ENCODE measurements at regions not wholly inside any gene's neighbourhood (a gene's known extent, or its start where the extent isn't known, plus 50 kb on each side); places are given as distances from the start of the nearest gene placed in this dataset.

DNA sequence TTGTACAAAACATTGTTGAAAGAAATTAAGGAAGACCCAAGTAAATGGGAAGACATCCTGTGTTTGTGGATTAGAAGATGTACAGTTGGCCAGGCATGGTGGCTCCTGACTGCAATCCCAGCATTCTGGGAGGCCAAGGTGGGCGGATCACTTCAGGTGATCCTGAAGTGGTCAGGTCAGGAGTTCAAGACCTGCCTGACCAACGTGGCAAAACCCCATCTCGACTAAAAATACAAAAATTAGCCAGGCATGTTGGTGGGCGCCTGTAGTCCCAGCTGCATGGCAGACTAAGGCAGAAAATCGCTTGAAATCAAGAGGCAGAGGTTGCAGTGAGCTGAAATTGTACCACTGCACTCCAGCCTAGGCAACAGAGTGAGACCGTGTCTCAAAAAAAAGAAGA lies 62.0 kb upstream of the SEPTIN5 start:
- TF ChIP-seq, protein P1, sequence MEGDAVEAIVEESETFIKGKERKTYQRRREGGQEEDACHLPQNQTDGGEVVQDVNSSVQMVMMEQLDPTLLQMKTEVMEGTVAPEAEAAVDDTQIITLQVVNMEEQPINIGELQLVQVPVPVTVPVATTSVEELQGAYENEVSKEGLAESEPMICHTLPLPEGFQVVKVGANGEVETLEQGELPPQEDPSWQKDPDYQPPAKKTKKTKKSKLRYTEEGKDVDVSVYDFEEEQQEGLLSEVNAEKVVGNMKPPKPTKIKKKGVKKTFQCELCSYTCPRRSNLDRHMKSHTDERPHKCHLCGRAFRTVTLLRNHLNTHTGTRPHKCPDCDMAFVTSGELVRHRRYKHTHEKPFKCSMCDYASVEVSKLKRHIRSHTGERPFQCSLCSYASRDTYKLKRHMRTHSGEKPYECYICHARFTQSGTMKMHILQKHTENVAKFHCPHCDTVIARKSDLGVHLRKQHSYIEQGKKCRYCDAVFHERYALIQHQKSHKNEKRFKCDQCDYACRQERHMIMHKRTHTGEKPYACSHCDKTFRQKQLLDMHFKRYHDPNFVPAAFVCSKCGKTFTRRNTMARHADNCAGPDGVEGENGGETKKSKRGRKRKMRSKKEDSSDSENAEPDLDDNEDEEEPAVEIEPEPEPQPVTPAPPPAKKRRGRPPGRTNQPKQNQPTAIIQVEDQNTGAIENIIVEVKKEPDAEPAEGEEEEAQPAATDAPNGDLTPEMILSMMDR (IDR thresholded peaks at IDR 0.05), result no peak
- no peak for TF ChIP-seq POLR2A (IDR thresholded peaks at IDR 0.05)
